ENCODE measurements at regions not wholly inside any gene's neighbourhood (a gene's known extent, or its start where the extent isn't known, plus 50 kb on each side); places are given as distances from the start of the nearest gene placed in this dataset.

- TF ChIP-seq, protein P1, sequence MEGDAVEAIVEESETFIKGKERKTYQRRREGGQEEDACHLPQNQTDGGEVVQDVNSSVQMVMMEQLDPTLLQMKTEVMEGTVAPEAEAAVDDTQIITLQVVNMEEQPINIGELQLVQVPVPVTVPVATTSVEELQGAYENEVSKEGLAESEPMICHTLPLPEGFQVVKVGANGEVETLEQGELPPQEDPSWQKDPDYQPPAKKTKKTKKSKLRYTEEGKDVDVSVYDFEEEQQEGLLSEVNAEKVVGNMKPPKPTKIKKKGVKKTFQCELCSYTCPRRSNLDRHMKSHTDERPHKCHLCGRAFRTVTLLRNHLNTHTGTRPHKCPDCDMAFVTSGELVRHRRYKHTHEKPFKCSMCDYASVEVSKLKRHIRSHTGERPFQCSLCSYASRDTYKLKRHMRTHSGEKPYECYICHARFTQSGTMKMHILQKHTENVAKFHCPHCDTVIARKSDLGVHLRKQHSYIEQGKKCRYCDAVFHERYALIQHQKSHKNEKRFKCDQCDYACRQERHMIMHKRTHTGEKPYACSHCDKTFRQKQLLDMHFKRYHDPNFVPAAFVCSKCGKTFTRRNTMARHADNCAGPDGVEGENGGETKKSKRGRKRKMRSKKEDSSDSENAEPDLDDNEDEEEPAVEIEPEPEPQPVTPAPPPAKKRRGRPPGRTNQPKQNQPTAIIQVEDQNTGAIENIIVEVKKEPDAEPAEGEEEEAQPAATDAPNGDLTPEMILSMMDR (IDR thresholded peaks at IDR 0.05; ENCODE audit: borderline replicate concordance, extremely low read depth, low read length, poor library complexity, severe bottlenecking): no peak
- TF ChIP-seq EZH2 (IDR thresholded peaks at IDR 0.05; ENCODE audit: borderline replicate concordance, low read depth, low read length, severe bottlenecking): no peak
Measured at GRCh38 chr3:6254490-6254889, 606.4 kb upstream of the GRM7 start.

Data from DND-41 (cell line).